ENCODE measurements at regions not wholly inside any gene's neighbourhood (a gene's known extent, or its start where the extent isn't known, plus 50 kb on each side); places are given as distances from the start of the nearest gene placed in this dataset.

- TF ChIP-seq JUNB (CRISPR knock-in tag; IDR thresholded peaks at IDR 0.05; ENCODE audit: borderline replicate concordance) (no peak), ARID5B (CRISPR knock-in tag; IDR thresholded peaks at IDR 0.05) (no peak), MIER2 (CRISPR knock-in tag; IDR thresholded peaks at IDR 0.05) (no peak), MED8 (CRISPR knock-in tag; IDR thresholded peaks at IDR 0.05; ENCODE audit: insufficient replicate concordance) (no peak)
These were observed 619.0 kb downstream of the TFAP2A start (continued) for GRCh38 chr6:9795880-9796279.

GRCh38 chr6:9789201-9789600 lies 625.7 kb downstream of the TFAP2A start:
- H3K36me3 ChIP-seq (replicated peaks in 1 of 2; ENCODE audit: control insufficient read depth in 1 of 2, insufficient read depth in 2 of 2, low read length in 2 of 2): no peaks in the 10 kb centered on the region
- CTCF ChIA-PET (ENCODE audit: low intra/inter-chr PET ratio, low total read pairs): no interaction called here
- peaks cover 33% of the 10 kb centered on the region for H3K9me3 ChIP-seq (ENCODE audit: low read length)
- TF ChIP-seq ISX (CRISPR knock-in tag; conservative IDR thresholded peaks at IDR 0.05): no peak
- no peak for TF ChIP-seq ZBTB14 (CRISPR knock-in tag; IDR thresholded peaks at IDR 0.05)
- no peak for TF ChIP-seq HDAC6 (IDR thresholded peaks at IDR 0.05; ENCODE audit: low read depth, low read length)
- TF ChIP-seq ZNF414 (CRISPR knock-in tag; IDR thresholded peaks at IDR 0.05): no peak
- no peak for TF ChIP-seq ASH2L (IDR thresholded peaks at IDR 0.05; ENCODE audit: insufficient read length, low read depth, low read length)
- no peak for TF ChIP-seq DDIT3 (CRISPR knock-in tag; IDR thresholded peaks at IDR 0.05)
- no peak for TF ChIP-seq MXD4 (CRISPR knock-in tag; IDR thresholded peaks at IDR 0.05)
- H4K20me1 ChIP-seq (ENCODE audit: insufficient read depth, low read length): no peaks in the 10 kb centered on the region
- no peak overlapping the region for H3K27ac ChIP-seq (ENCODE audit: extremely low read length, insufficient read depth, low read length)
- POLR2A ChIA-PET: no interaction called here
- intact Hi-C loops (cut with micrococcal nuclease; ENCODE audit: unreplicated experiment): no loop called here
- H3K4me3 ChIP-seq (replicated peaks in 1 of 3; ENCODE audit: insufficient read depth in 1 of 3, low read depth in 2 of 3, low read length in 3 of 3): no peak overlapping the region
- BruUV-seq (replicated peaks): no TSS peak
- ATAC-seq: no peak
- DNase-seq (ENCODE audit: low spot score): no peak
- in situ Hi-C loops (cut with HindIII; ENCODE audit: extremely low pct_ligation_motif_present, low pct_unique_long_range_greater_than_20kb): no loop called here
- H2AFZ ChIP-seq (ENCODE audit: low read length): no peak overlapping the region
- no peaks in the 10 kb centered on the region for H3K27me3 ChIP-seq (ENCODE audit: control insufficient read depth in 1 of 2, insufficient read depth in 2 of 2, low read length in 2 of 2)
- no peaks in the 10 kb centered on the region for H3K79me2 ChIP-seq (ENCODE audit: insufficient read depth, low read length)
- no peaks in the 10 kb centered on the region for H3K4me1 ChIP-seq (ENCODE audit: insufficient read depth, low read length)
- no peak overlapping the region for H3K9ac ChIP-seq (ENCODE audit: insufficient read depth, low read depth, low read length)
- WGBS (ENCODE audit: low lambda C conversion rate): 3% methylated on average over 3 of the region's 3 CpGs
- H3K4me2 ChIP-seq (ENCODE audit: low read depth, low read length): no peak overlapping the region
- FAIRE-seq: no peak

All from HepG2 (cell line).